Gastroesophageal sphincter (tissue), 4 donors: ENCODE measurements at regions not wholly inside any gene's neighbourhood (a gene's known extent, or its start where the extent isn't known, plus 50 kb on each side); places are given as distances from the start of the nearest gene placed in this dataset.

Experiments used
- ATAC-seq: fragments of 150-250 bp; one replicate; pipeline ENCODE4 v1.9.1; 2016; ENCODE audit warnings: mild to moderate bottlenecking, moderate library complexity
- H3K27ac ChIP-seq, 4 donors: fragments of 200-600 bp; sonication (generic) in 3 of 4; 1 replicate in 3 of 4; 2 replicates in 1 of 4; pipeline ENCODE4 v1.5.1; 2016 to 2019
- H3K27me3 ChIP-seq: fragments of 200-600 bp; sonication (generic); one replicate; pipeline ENCODE4 v1.5.1; 2019
- H3K36me3 ChIP-seq, 2 donors: fragments of 200-600 bp; sonication (generic); one replicate each; pipeline ENCODE4 v1.5.1; 2019; ENCODE audit warnings: control low read depth in 1 of 2
- H3K4me1 ChIP-seq, 3 donors: fragments of 200-600 bp; sonication (generic); 1 replicate in 2 of 3; 2 replicates in 1 of 3; pipeline ENCODE4 v1.5.1; 2016 to 2019; ENCODE audit warnings: control low read depth in 2 of 3
- H3K4me3 ChIP-seq, 2 donors: fragments of 200-600 bp; sonication (generic); one replicate each; pipeline ENCODE4 v1.5.1; 2019; ENCODE audit warnings: mild to moderate bottlenecking in 1 of 2, moderate library complexity in 1 of 2
- H3K9me3 ChIP-seq, 3 donors: fragments of 200-600 bp; sonication (generic); one replicate each; pipeline ENCODE4 v1.5.1; 2017 to 2019; ENCODE audit warnings: control low read depth in 2 of 3
- CTCF ChIP-seq, 4 experiments: fragments of 200-600 bp in 2 of 4; fragments of 450-650 bp in 2 of 4; sonication (generic) in 1 of 4; IDR thresholded peaks; one replicate each; pipeline ENCODE4 v1.5.1; 2017 to 2019; ENCODE audit warnings: antibody characterized with exemption in 4 of 4, mild to moderate bottlenecking in 2 of 4, moderate library complexity in 2 of 4
- EP300 ChIP-seq: sonication (generic); formaldehyde crosslinking; IDR thresholded peaks from one replicate; pipeline ENCODE4 v1.6.1; 2017; ENCODE audit warnings: antibody characterized with exemption, mild to moderate bottlenecking
- POLR2A ChIP-seq, 2 donors: fragments of 450-650 bp; IDR thresholded peaks; one replicate each; pipeline ENCODE4 v1.6.1; 2017; ENCODE audit warnings: antibody characterized with exemption in 2 of 2, mild to moderate bottlenecking in 2 of 2, moderate library complexity in 1 of 2
- POLR2AphosphoS5 ChIP-seq: sonication (generic); formaldehyde crosslinking; IDR thresholded peaks from one replicate; pipeline ENCODE4 v1.6.1; 2017; ENCODE audit warnings: antibody characterized with exemption
- WGBS, 2 donors: methylation state at CpG; one replicate each; pipeline ENCODE4 v1.1.5; 2018; ENCODE audit warnings: low coverage in 1 of 2; 5-methylcytosine and 5-hydroxymethylcytosine counted together

- Histone ChIP-seq H3K36me3 (no peaks in the 10 kb centered on the region), H3K4me3 (no peak overlapping the region), H3K4me1 (no peaks in the 10 kb centered on the region), H3K27me3 (no peaks in the 10 kb centered on the region), H3K27ac (no peak overlapping the region), H3K9me3 (no peaks in the 10 kb centered on the region)
- WGBS, 2 donors = 50 to 80% methylated on average over 1 to 2 of the region's 3 CpGs
- TF ChIP-seq POLR2A (IDR thresholded peaks at IDR 0.05) (no peak), POLR2AphosphoS5 (no peak), EP300 (no peak)
- ATAC-seq = no peak
These were observed 85.7 kb upstream of the NUDT7 start for GRCh38 chr16:77636615-77637014.

GRCh38 chr16:77637940-77638339 lies 84.4 kb upstream of the NUDT7 start:
- H3K9me3 ChIP-seq = no peaks in the 10 kb centered on the region
- H3K36me3 ChIP-seq = no peaks in the 10 kb centered on the region
- peak; percentile 39 for ATAC-seq
- no peaks in the 10 kb centered on the region for H3K27me3 ChIP-seq
- H3K4me3 ChIP-seq = no peak overlapping the region
- no peaks in the 10 kb centered on the region for H3K4me1 ChIP-seq
- TF ChIP-seq EP300 = no peak
- WGBS, 2 donors = 12 to 39% methylated on average over 5 to 6 of the region's 6 CpGs
- H3K27ac ChIP-seq = no peak overlapping the region

GRCh38 chr16:77643176-77643575 lies 79.1 kb upstream of the NUDT7 start:
- H3K4me1 ChIP-seq = no peaks in the 10 kb centered on the region
- TF ChIP-seq POLR2A (IDR thresholded peaks at IDR 0.05) (no peak), EP300 (no peak), POLR2AphosphoS5 (no peak), CTCF (IDR thresholded peaks at IDR 0.05) (no peak)
- no peak for ATAC-seq
- peaks cover 4% of the 10 kb centered on the region for H3K27me3 ChIP-seq
- no peaks in the 10 kb centered on the region for H3K9me3 ChIP-seq
- 73 to 79% methylated on average over 2 to 3 of the region's 5 CpGs for WGBS, 2 donors
- H3K4me3 ChIP-seq = no peak overlapping the region
- H3K27ac ChIP-seq = no peak overlapping the region
- H3K36me3 ChIP-seq = no peaks in the 10 kb centered on the region

- H3K9me3 ChIP-seq = no peaks in the 10 kb centered on the region
These were observed 76.5 kb upstream of the NUDT7 start for GRCh38 chr16:77645764-77646163.

GRCh38 chr16:77647726-77648125 lies 74.6 kb upstream of the NUDT7 start:
- TF ChIP-seq CTCF (IDR thresholded peaks at IDR 0.05) (no peak), POLR2A (IDR thresholded peaks at IDR 0.05) (no peak), EP300 (no peak), POLR2AphosphoS5 (no peak)
- no peak for ATAC-seq
- no peaks in the 10 kb centered on the region for H3K4me1 ChIP-seq
- peaks cover 16% of the 10 kb centered on the region for H3K27me3 ChIP-seq
- no peak overlapping the region for H3K27ac ChIP-seq
- H3K4me3 ChIP-seq = no peak overlapping the region
- H3K9me3 ChIP-seq = no peaks in the 10 kb centered on the region
- no peaks in the 10 kb centered on the region for H3K36me3 ChIP-seq
- WGBS, 2 donors = 44 to 50% methylated on average over 1 of the region's 1 CpG

More at GRCh38 chr16:77645764-77646163, 76.5 kb upstream of the NUDT7 start:
- TF ChIP-seq POLR2A (IDR thresholded peaks at IDR 0.05) = no peak
- no peak for TF ChIP-seq CTCF (IDR thresholded peaks at IDR 0.05)
- TF ChIP-seq POLR2AphosphoS5 = no peak
- TF ChIP-seq EP300 = no peak
- ATAC-seq = no peak
- H3K4me3 ChIP-seq = no peak overlapping the region
- H3K27me3 ChIP-seq = peaks cover 4% of the 10 kb centered on the region
- WGBS, 2 donors = 75 to 80% methylated on average over 3 of the region's 3 CpGs
- H3K27ac ChIP-seq = no peak overlapping the region
- no peaks in the 10 kb centered on the region for H3K36me3 ChIP-seq
- H3K4me1 ChIP-seq = no peaks in the 10 kb centered on the region

- 40 to 52% methylated on average over 1 to 3 of the region's 3 CpGs for WGBS, 2 donors
These were observed 71.6 kb upstream of the NUDT7 start for GRCh38 chr16:77650761-77651160.

More at GRCh38 chr16:77650761-77651160, 71.6 kb upstream of the NUDT7 start:
- Histone ChIP-seq H3K27ac (no peak overlapping the region), H3K36me3 (no peaks in the 10 kb centered on the region), H3K4me1 (no peaks in the 10 kb centered on the region), H3K27me3 (peaks cover 16% of the 10 kb centered on the region), H3K9me3 (no peaks in the 10 kb centered on the region), H3K4me3 (no peak overlapping the region)
- no peak for ATAC-seq
- TF ChIP-seq CTCF (IDR thresholded peaks at IDR 0.05) = no peak
- no peak for TF ChIP-seq EP300
- no peak for TF ChIP-seq POLR2AphosphoS5
- no peak for TF ChIP-seq POLR2A (IDR thresholded peaks at IDR 0.05)
